A549 (cell line): ENCODE measurements at regions not wholly inside any gene's neighbourhood (a gene's known extent, or its start where the extent isn't known, plus 50 kb on each side); places are given as distances from the start of the nearest gene placed in this dataset.

ENCODE experiments used
- CBX2 ChIP-seq: fragments of 200-600 bp; sonication (generic); IDR thresholded peaks from 2 replicates; pipeline ENCODE4 v1.6.1; 2016; ENCODE audit warnings: low read depth, mild to moderate bottlenecking, borderline replicate concordance
- CEBPB ChIP-seq, 2 experiments: fragments of >200 bp in 1 of 2; sonication (Bioruptor Twin) in 1 of 2; formaldehyde crosslinking in 1 of 2; IDR thresholded peaks; 2 replicates each; pipeline ENCODE4 v1.6.1; 2012 to 2016
- CHD2 ChIP-seq: fragments of 150-350 bp; IDR thresholded peaks from 2 replicates; pipeline ENCODE4 v1.6.1; 2014; ENCODE audit warnings: low read length; ENCODE audit not compliant: partially characterized antibody
- EP300 ChIP-seq, 2 experiments: fragments of >200 bp; sonication (Bioruptor Twin); formaldehyde crosslinking; IDR thresholded peaks; 2 replicates in 1 of 2; 3 replicates in 1 of 2; pipeline ENCODE4 v1.6.1; 2016 to 2017
- HDAC2 ChIP-seq: fragments of 200-600 bp; sonication (generic); IDR thresholded peaks from 2 replicates; pipeline ENCODE4 v1.6.1; 2016
- KDM1A ChIP-seq: fragments of 200-600 bp; sonication (generic); IDR thresholded peaks from 2 replicates; pipeline ENCODE4 v1.6.1; 2016; ENCODE audit warnings: low read depth, mild to moderate bottlenecking
- POLR2A ChIP-seq: IDR thresholded peaks from 2 replicates; pipeline ENCODE4 v1.6.1; 2012; ENCODE audit warnings: mild to moderate bottlenecking, low read length
- RFX5 ChIP-seq: fragments of 450-650 bp; IDR thresholded peaks from 2 replicates; pipeline ENCODE4 v1.7.1; 2014; ENCODE audit warnings: antibody characterized with exemption, mild to moderate bottlenecking, moderate library complexity
- TF ChIP-seq, protein P1 (sequence below): fragments of >200 bp; sonication (Bioruptor Twin); formaldehyde crosslinking; IDR thresholded peaks from 3 replicates; pipeline ENCODE4 v1.5.1; 2016
- TF ChIP-seq, protein P2 (sequence below): fragments of >200 bp; sonication (Bioruptor Twin); formaldehyde crosslinking; IDR thresholded peaks from 3 replicates; pipeline ENCODE4 v1.6.1; 2016
- TF ChIP-seq, protein P3 (sequence below): fragments of 150-350 bp; IDR thresholded peaks from 2 replicates; pipeline ENCODE4 v1.6.1; 2014; ENCODE audit warnings: low read depth, mild to moderate bottlenecking, low read length

DNA sequence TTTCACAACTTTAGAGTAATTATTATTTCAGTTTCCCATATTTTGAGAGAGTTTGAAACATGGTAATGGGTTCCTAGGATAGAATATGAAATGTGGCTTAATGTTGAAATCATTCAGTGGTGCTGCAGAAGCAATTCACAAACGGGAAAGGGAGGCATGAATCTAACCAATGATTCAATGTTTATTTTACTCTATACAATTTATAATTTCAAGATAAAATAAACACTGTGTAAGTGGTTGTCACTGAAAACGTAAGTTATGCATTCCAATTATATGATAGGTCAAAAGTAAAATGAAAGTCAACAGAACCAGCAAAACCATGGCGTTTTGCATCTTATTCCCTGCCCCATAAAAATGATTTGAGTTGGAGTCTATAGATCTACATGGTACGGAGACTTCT lies 1207.1 kb upstream of the CDH18 start:
- TF ChIP-seq KDM1A (no peak), CBX2 (no peak), CHD2 (no peak), HDAC2 (no peak), CEBPB (IDR thresholded peaks at IDR 0.05) (no peak), POLR2A (no peak), RFX5 (no peak), EP300 (IDR thresholded peaks at IDR 0.05) (no peak)
- TF ChIP-seq, protein P1, sequence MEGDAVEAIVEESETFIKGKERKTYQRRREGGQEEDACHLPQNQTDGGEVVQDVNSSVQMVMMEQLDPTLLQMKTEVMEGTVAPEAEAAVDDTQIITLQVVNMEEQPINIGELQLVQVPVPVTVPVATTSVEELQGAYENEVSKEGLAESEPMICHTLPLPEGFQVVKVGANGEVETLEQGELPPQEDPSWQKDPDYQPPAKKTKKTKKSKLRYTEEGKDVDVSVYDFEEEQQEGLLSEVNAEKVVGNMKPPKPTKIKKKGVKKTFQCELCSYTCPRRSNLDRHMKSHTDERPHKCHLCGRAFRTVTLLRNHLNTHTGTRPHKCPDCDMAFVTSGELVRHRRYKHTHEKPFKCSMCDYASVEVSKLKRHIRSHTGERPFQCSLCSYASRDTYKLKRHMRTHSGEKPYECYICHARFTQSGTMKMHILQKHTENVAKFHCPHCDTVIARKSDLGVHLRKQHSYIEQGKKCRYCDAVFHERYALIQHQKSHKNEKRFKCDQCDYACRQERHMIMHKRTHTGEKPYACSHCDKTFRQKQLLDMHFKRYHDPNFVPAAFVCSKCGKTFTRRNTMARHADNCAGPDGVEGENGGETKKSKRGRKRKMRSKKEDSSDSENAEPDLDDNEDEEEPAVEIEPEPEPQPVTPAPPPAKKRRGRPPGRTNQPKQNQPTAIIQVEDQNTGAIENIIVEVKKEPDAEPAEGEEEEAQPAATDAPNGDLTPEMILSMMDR, result no peak
- TF ChIP-seq, protein P2, sequence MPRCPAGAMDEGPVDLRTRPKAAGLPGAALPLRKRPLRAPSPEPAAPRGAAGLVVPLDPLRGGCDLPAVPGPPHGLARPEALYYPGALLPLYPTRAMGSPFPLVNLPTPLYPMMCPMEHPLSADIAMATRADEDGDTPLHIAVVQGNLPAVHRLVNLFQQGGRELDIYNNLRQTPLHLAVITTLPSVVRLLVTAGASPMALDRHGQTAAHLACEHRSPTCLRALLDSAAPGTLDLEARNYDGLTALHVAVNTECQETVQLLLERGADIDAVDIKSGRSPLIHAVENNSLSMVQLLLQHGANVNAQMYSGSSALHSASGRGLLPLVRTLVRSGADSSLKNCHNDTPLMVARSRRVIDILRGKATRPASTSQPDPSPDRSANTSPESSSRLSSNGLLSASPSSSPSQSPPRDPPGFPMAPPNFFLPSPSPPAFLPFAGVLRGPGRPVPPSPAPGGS, result no peak
- TF ChIP-seq, protein P3, sequence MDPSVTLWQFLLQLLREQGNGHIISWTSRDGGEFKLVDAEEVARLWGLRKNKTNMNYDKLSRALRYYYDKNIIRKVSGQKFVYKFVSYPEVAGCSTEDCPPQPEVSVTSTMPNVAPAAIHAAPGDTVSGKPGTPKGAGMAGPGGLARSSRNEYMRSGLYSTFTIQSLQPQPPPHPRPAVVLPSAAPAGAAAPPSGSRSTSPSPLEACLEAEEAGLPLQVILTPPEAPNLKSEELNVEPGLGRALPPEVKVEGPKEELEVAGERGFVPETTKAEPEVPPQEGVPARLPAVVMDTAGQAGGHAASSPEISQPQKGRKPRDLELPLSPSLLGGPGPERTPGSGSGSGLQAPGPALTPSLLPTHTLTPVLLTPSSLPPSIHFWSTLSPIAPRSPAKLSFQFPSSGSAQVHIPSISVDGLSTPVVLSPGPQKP, result no peak
